CD14-positive monocyte (primary cell): ENCODE measurements at regions not wholly inside any gene's neighbourhood (a gene's known extent, or its start where the extent isn't known, plus 50 kb on each side); places are given as distances from the start of the nearest gene placed in this dataset.
A peak's percentile ranks its signal among the peaks of the same experiment; 100 is the strongest.

Experiments
- DNase-seq, 3 donors: peaks; one replicate each; pipeline ENCODE4 v3.0.0-alpha.2; 2011 to 2022
- H2AFZ ChIP-seq: 2 replicates; pipeline ENCODE4 v1.6.0; 2012; ENCODE audit warnings: mild to moderate bottlenecking, low read depth, low read length, inconsistent platforms; ENCODE audit not compliant: insufficient read depth, poor library complexity, severe bottlenecking
- H3K27ac ChIP-seq, 2 donors: 1 replicate in 1 of 2; 2 replicates in 1 of 2; pipeline ENCODE4 v1.5.1; 2012 to 2013; ENCODE audit warnings: low read length in 2 of 2, control low read depth in 1 of 2, inconsistent platforms in 1 of 2, low read depth in 1 of 2, mild to moderate bottlenecking in 1 of 2
- H3K27me3 ChIP-seq, 2 donors: one replicate each; pipeline versions ENCODE4 v1.6.0 to v1.6.1; 2011 to 2013; ENCODE audit warnings: low read length in 2 of 2; ENCODE audit not compliant: control insufficient read depth in 2 of 2, insufficient read depth in 2 of 2
- H3K36me3 ChIP-seq, 2 donors: replicated peaks in 1 of 2; 1 replicate in 1 of 2; 2 replicates in 1 of 2; pipeline versions ENCODE4 v1.5.1 to v1.6.1; 2012 to 2013; ENCODE audit warnings: low read length in 2 of 2, control low read depth in 1 of 2, inconsistent platforms in 1 of 2, mild to moderate bottlenecking in 1 of 2; ENCODE audit not compliant: insufficient read depth in 2 of 2, control insufficient read depth in 1 of 2
- H3K4me1 ChIP-seq, 2 donors: 1 replicate in 1 of 2; 2 replicates in 1 of 2; pipeline versions ENCODE4 v1.5.1 to v1.6.1; 2012 to 2013; ENCODE audit warnings: low read length in 2 of 2, control low read depth in 1 of 2, inconsistent platforms in 1 of 2, mild to moderate bottlenecking in 1 of 2, moderate library complexity in 1 of 2; ENCODE audit not compliant: insufficient read depth in 2 of 2, control insufficient read depth in 1 of 2
- H3K4me2 ChIP-seq: replicated peaks from 2 replicates; pipeline ENCODE3; 2012; ENCODE audit warnings: low read length, moderate library complexity, mild to moderate bottlenecking; ENCODE audit not compliant: poor library complexity, severe bottlenecking; ENCODE audit errors: extremely low read depth
- H3K4me3 ChIP-seq, 3 experiments: fragments of 200-600 bp in 1 of 3; sonication (generic) in 1 of 3; replicated peaks in 1 of 3; 1 replicate in 2 of 3; 2 replicates in 1 of 3; pipeline ENCODE4 v1.5.1; 2011 to 2013; ENCODE audit warnings: low read length in 3 of 3, mild to moderate bottlenecking in 3 of 3, control low read depth in 2 of 3, low read depth in 2 of 3, inconsistent platforms in 1 of 3, moderate library complexity in 1 of 3
- H3K79me2 ChIP-seq: 2 replicates; pipeline ENCODE4 v1.6.0; 2012; ENCODE audit warnings: mild to moderate bottlenecking, control low read depth, inconsistent platforms, low read length, moderate library complexity; ENCODE audit not compliant: insufficient read depth
- H3K9ac ChIP-seq: 2 replicates; pipeline ENCODE4 v1.6.0; 2017; ENCODE audit warnings: low read length, mild to moderate bottlenecking; ENCODE audit not compliant: insufficient read depth, poor library complexity, severe bottlenecking
- H3K9me3 ChIP-seq, 2 donors: replicated peaks in 1 of 2; 1 replicate in 1 of 2; 2 replicates in 1 of 2; pipeline versions ENCODE4 v1.5.1 to v1.6.1; 2012 to 2013; ENCODE audit warnings: low read length in 2 of 2, control low read depth in 1 of 2; ENCODE audit not compliant: control insufficient read depth in 1 of 2, insufficient read depth in 1 of 2
- H4K20me1 ChIP-seq: 2 replicates; pipeline ENCODE4 v1.6.0; 2012; ENCODE audit warnings: mild to moderate bottlenecking, low read length, control low read depth, moderate library complexity; ENCODE audit not compliant: insufficient read depth
- H3K27ac Mint-ChIP-seq, 7 donors: one replicate each; pipeline ENCODE4 v1.8.0; 2020; ENCODE audit warnings: mild to moderate bottlenecking in 7 of 7, mixed read lengths in 7 of 7, moderate library complexity in 6 of 7, inconsistent platforms in 2 of 7
- H3K27me3 Mint-ChIP-seq, 3 donors: one replicate each; pipeline ENCODE4 v1.8.0; 2021 to 2022; ENCODE audit warnings: low read depth in 3 of 3, mild to moderate bottlenecking in 3 of 3, mixed read lengths in 3 of 3, moderate library complexity in 3 of 3, inconsistent platforms in 1 of 3
- H3K36me3 Mint-ChIP-seq, 2 donors: one replicate each; pipeline ENCODE4 v1.8.0; 2020; ENCODE audit warnings: mixed read lengths in 2 of 2, inconsistent platforms in 1 of 2, mild to moderate bottlenecking in 1 of 2
- H3K4me1 Mint-ChIP-seq: one replicate; pipeline ENCODE4 v1.8.0; 2020; ENCODE audit warnings: mild to moderate bottlenecking, mixed read lengths
- H3K4me3 Mint-ChIP-seq, 2 donors: one replicate each; pipeline ENCODE4 v1.8.0; 2020; ENCODE audit warnings: mild to moderate bottlenecking in 2 of 2, mixed read lengths in 2 of 2, moderate library complexity in 1 of 2
- H3K9me3 Mint-ChIP-seq, 7 donors: one replicate each; pipeline ENCODE4 v1.8.0; 2020 to 2022; ENCODE audit warnings: mixed read lengths in 7 of 7, mild to moderate bottlenecking in 6 of 7, moderate library complexity in 6 of 7, inconsistent platforms in 2 of 7
- WGBS: methylation state at CpG from one replicate; pipeline ENCODE4 v1.1.5; 2013; ENCODE audit warnings: missing lambda C conversion rate; ENCODE audit not compliant: insufficient coverage; 5-methylcytosine and 5-hydroxymethylcytosine counted together
- intact Hi-C, 2 donors: fragments of 100-400 bp; cut with micrococcal nuclease; formaldehyde crosslinking; loops; one replicate each; pipeline versions ENCODE4 v1.15.0 to v1.15.1; 2023
- TF ChIP-seq, protein P1 (sequence below): fragments of 200-600 bp; IDR thresholded peaks from one replicate; pipeline ENCODE4 v1.8.0; 2022; ENCODE audit warnings: antibody characterized with exemption, mild to moderate bottlenecking

- Histone ChIP-seq H3K4me2 (no peak overlapping the region), H2AFZ (no peak overlapping the region)
- WGBS, result 61% methylated on average over 3 of the region's 10 CpGs
Measured at GRCh38 chr12:16880864-16881285, 274.9 kb upstream of the LMO3 start.

DNA sequence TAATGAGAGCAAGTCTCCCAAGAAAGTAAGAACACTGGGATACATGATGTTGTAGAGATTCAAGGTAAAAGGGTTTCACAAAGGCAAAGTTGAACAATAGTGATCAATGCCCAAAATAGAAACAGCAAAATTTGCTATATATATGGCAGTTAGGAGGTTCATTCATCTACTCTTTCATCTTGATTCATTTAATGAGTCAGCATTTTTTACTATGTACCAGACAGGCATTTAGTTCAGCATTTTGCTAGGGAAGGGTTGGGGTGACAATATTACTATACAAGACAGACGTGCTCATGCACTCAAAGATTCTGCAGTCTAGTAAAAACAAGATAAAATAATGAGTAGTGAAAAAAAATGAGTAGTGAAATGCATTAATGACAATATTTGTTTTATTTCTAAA, 264.9 kb upstream of the LMO3 start:
- no peaks in the 10 kb centered on the region for H3K27me3 Mint-ChIP-seq
- peaks cover 0 to 7% (median 2%) of the 10 kb centered on the region in 7 donors for H3K9me3 Mint-ChIP-seq
- no peak overlapping the region for H3K4me3 Mint-ChIP-seq
- Histone ChIP-seq H3K9ac (no peak overlapping the region), H4K20me1 (no peaks in the 10 kb centered on the region), H3K36me3 (no peaks in the 10 kb centered on the region), H3K4me1 (no peaks in the 10 kb centered on the region), H3K79me2 (no peaks in the 10 kb centered on the region), H3K27me3 (no peaks in the 10 kb centered on the region), H3K4me3 (no peak overlapping the region), H2AFZ (no peak overlapping the region), H3K27ac (no peak overlapping the region), H3K4me2 (no peak overlapping the region), H3K9me3 (peaks cover 0 to 2% of the 10 kb centered on the region in 2 donors)
- TF ChIP-seq, protein P1, sequence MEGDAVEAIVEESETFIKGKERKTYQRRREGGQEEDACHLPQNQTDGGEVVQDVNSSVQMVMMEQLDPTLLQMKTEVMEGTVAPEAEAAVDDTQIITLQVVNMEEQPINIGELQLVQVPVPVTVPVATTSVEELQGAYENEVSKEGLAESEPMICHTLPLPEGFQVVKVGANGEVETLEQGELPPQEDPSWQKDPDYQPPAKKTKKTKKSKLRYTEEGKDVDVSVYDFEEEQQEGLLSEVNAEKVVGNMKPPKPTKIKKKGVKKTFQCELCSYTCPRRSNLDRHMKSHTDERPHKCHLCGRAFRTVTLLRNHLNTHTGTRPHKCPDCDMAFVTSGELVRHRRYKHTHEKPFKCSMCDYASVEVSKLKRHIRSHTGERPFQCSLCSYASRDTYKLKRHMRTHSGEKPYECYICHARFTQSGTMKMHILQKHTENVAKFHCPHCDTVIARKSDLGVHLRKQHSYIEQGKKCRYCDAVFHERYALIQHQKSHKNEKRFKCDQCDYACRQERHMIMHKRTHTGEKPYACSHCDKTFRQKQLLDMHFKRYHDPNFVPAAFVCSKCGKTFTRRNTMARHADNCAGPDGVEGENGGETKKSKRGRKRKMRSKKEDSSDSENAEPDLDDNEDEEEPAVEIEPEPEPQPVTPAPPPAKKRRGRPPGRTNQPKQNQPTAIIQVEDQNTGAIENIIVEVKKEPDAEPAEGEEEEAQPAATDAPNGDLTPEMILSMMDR, result no peak
- no peaks in the 10 kb centered on the region for H3K4me1 Mint-ChIP-seq
- no CpG with 5 or more reads among the region's 1 CpG for WGBS
- no peak overlapping the region for H3K27ac Mint-ChIP-seq
- no peaks in the 10 kb centered on the region for H3K36me3 Mint-ChIP-seq
- intact Hi-C loops, result no loop called here
- no peak for DNase-seq

More at GRCh38 chr12:16880864-16881285, 274.9 kb upstream of the LMO3 start:
- Mint-ChIP-seq H3K4me3 (no peak overlapping the region), H3K9me3 (peaks cover 0 to 1% (median 0%) of the 10 kb centered on the region in 7 donors), H3K4me1 (no peaks in the 10 kb centered on the region), H3K27ac (peak overlapping the region in 1 of 7 donors; percentile 75), H3K27me3 (no peaks in the 10 kb centered on the region), H3K36me3 (no peaks in the 10 kb centered on the region)
- Histone ChIP-seq H3K4me3 (no peak overlapping the region), H3K36me3 (no peaks in the 10 kb centered on the region), H3K9me3 (peaks cover 0 to 3% of the 10 kb centered on the region in 2 donors), H4K20me1 (no peaks in the 10 kb centered on the region), H3K79me2 (no peaks in the 10 kb centered on the region), H3K9ac (no peak overlapping the region), H3K27ac (no peak overlapping the region), H3K27me3 (no peaks in the 10 kb centered on the region), H3K4me1 (no peaks in the 10 kb centered on the region)
- TF ChIP-seq, protein P1, result no peak
- DNase-seq, result no peak
- intact Hi-C loops, result no loop called here
